CD4-positive, alpha-beta T cell treated with Interleukin-2 at 100 ng/mL for 4 hours (primary cell): ENCODE measurements at regions not wholly inside any gene's neighbourhood (a gene's known extent, or its start where the extent isn't known, plus 50 kb on each side); places are given as distances from the start of the nearest gene placed in this dataset.

Source experiments
- DNase-seq: peaks from one replicate; pipeline ENCODE4 v3.0.0-alpha.2; 2020; ENCODE audit warnings: low spot score

DNA sequence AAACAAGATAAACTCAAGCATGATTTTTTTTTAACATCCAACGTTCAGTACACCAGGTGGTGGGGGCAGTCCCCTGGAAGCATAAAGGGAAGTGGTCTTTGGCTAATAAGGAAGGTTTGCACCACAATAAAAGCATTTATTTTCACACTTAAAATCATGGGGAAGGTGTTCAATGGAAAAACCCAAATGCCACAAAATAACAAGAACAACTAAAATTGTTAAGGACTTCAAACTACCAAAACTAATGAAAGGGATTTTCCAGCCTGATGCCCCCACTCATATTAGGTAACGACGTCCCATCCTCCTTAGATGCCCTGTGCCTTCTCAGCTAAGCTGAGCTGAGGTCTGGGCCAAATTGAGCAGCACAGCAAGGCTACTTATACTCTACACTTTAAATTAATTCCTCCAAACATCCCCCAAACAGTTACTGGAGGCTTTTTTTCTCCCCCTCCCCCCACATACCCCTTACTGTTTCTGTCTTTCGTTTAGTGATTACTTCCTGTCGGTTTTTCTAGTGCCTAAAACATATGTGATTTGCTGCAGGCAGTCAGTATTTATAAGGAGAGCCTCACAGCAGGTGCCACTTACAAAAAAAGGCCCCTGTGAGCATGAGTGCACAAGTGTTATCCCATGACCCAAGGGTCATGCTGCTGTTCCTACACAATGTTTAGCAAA, 259.7 kb upstream of the ZNF608 start:
- DNase-seq: no peak

DNA sequence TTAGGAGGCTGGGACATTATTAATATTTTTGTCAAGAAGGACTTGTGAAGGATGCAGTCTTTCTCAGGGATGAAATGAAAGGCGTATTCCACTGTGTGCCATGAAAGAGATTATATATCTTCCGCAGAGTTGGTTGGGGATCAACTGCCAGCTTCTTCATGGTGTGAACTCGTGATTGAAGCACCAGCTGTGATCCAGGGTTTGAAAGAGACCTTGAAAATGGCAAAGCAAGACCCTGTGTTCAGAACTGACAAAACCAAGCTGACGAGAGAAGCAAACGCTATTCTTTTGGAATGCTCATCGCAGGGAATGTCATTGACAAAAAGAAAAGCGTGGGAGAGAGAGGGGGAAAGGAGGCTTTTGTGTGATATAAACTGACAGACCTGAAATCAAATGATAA, 263.9 kb upstream of the ZNF608 start:
- no peak for DNase-seq

DNA sequence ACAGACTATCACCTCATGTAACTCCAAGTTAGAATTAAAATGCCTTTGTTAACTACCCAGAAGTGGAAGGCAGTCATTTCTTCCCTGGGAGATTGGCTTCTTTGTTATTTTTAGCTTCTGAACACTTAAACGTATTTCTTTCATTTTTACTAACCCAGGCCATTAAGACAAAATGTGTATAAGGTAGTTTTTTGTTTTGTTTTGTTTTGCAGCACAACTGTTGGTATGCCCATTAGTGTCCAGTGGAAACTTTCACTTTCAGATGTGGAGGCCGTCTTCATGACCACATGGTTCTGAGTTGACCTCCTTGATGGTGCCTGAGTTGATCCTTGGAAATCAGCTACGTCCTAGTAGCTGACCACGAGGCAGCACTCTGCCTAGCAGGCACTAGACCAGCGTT, 264.6 kb upstream of the ZNF608 start:
- DNase-seq: no peak

DNA sequence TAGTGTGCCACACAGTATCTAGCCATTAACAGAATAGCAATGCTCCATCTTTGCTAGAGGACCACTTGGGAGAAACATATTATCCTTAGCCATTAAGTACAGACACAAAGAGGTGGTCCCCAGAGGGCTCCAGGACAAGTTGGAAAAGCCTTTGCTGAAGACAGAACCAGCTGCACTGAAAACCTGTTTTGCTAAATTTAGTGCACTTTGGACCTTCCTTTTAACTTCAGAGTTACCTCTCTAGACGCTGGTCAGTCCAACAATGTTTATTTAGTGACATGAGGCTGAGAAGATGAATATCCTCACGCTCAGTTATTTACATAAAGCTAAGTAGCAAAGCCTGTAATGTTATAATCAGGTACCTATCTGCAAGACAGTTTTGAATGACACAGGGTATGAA, 265.0 kb upstream of the ZNF608 start:
- no peak for DNase-seq

DNA sequence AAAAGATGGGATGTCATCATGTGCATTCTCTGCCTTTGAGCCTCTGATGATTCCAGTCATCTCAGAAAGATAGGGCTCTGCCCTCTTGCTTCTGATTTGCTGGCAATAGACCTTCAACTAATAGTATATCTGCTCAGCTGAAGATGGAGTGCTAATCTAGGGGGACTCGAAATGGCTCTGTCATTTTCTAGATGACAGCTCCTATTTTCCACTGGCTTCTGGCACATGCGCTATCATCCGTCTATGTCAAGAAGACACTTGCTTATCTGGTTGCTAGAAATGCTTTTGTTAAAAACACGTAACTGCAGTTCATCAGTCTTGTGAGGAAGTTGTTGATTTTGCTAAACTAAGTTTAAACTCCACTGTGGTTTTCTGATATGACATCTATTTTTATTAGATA, 265.5 kb upstream of the ZNF608 start:
- DNase-seq: no peak

DNA sequence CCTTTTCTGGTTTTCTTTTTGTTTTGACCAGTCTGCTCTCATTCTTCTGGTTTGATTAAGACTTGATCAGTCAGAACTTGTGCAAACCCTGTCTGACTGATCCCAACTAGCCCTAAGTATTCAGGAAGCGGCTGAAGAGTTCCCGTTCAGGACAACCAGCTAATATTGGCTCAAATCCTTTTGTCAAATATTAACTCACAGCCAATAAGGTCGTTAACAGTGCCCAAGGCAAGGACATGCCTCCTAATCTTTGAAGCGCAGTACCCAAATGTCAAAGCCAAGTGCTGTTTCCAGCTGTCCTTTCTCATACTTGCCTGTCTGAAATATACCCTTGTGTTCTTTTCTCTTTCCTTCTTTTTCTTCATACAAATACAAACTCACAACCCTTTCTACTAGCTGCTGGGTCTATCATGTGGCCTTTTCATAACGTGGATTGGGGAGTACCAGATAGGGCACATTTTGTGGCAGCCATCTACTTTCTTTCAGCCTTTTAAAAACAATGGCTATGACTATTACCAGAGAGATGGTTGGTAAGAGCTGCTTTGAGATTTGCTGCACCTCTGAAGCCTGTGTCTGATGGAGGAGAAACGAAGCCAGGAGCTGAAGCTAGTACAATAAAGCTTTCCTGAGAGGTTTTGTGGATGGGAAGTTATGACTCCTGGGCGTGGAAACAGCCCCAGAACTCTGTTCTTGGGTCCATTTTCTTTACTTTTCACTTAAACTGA, 266.4 kb upstream of the ZNF608 start:
- DNase-seq: no peak

DNA sequence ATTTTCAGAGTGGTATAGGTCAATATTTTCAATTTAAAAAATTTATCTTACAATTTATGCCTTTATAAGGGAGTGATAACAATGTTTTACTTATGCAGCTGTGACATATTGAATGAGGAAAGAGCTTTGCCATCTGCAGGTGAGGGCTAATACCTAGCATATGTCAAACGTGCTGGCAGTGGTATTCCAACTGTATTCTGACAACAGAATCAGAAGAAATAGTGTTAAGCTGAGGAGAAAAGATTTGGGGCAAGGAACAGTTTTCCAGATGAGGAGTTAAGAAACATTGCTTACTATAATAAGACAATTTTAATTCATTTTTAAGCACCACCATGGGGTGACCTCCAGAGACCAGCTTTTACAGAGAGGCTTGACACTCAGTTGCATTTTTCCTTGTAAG, 267.8 kb upstream of the ZNF608 start:
- DNase-seq: no peak

DNA sequence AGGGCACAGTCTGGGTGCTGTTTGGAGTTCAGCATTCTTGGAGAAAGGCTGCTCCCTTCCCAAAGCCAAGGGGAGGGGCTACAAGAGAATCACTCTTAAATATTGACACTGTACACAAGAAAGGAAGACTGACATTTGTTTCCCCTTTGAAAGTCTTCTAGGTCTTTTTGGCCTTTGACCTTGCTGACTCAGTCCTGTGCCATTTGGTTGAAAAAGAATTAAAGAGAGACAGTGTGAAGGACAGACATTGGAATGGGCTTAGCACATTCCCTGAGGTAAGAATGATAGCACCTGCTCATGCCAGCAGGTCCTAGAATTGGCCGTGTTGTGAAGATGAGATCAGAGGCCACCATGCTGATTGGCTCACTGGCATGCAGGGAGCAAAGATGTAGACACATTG, 271.4 kb upstream of the ZNF608 start:
- DNase-seq: no peak

DNA sequence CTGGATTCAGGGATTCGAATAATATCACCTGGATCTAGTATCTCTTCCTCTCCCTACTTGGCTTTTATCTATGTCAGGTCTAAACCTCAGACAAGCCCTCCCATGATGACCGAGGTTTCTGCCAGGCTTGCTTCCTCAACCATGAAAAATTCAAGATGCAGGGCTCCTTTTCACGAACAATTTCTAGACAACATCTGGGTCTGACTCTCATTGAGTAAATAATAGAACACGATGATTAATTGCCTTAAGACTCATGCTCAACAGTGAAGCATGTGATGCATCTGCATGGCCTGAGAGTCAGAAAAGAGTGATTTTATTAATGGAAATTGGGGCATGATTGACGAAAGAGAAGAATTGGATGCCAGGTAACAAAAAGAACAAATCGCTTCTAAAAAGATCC, 277.2 kb upstream of the ZNF608 start:
- no peak for DNase-seq

DNA sequence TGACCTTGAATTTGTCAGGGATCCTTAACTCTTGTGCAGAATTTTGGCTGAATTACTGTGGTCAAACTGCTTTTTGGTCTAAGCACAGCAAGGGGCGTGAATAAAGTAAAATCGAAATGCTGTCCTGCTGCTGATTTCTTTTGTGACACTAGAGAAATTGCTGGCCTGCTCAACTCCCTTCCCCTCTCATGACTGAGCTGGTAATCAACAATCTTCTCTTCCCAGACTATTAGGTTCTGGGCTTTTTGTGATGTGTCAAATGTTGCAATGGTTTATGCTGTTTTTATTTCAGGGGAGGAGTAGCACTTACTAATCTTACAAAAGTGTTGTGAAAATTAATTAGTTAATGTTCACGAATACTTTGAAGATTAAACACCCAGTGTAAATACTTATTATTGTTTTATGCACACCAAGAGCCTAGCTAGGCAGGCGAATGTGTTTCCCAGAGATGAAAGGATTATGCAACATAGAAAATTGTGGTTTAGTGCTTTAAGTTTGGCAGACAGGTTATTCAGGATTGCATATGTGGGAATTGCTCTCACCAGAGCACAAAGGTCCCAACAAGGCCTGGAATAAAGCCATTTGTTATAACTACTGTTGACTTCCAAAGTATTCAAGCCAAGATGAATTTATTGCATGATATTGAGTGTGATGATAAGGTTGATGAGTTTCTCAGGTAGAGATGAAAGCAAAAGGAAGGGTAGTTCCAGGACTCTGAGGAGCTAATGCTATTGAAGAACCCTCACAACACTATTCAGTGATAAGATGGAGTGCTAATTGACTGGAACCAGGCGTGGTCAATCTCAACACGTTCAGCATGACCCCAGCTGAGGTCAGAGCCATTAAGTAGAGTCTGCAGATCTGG, 280.7 kb upstream of the ZNF608 start:
- DNase-seq: no peak

DNA sequence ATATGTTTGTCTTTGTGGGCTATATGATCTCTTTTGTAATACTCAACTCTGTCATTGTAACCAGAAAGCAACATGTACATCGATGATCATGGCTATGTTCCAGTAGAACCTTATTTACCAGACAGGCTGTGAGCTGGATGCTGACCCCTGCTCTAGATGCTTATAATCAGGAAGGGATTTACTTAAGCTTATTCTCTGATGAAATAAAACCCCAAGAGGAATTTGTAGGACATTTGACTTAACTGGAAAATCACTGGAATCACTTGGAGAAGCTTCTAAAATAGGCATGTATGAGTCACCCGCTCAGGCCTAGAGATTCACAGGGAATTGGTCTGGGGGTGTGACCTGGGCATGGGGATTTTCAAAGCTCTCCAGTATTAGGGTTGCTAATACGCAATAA, 285.8 kb upstream of the ZNF608 start:
- no peak for DNase-seq

DNA sequence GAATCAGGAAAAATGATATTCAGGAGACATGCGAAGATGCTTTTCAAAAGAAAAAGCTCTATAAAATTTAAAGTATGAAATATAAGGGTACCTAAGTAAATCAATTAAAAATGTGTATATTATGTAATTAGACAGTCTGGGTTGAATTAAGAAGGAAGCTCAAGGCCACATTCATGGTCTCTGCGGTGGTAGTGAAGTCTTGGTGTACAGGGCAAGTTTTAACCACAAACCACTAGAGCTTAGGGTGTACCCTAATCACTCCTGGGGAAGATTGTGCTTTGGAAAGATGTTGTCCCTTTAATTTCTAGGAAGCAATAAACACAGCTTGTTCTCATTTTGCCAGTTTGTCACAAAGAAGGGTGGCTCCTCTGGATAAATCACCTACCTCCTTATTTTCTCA, 287.2 kb upstream of the ZNF608 start:
- no peak for DNase-seq

DNA sequence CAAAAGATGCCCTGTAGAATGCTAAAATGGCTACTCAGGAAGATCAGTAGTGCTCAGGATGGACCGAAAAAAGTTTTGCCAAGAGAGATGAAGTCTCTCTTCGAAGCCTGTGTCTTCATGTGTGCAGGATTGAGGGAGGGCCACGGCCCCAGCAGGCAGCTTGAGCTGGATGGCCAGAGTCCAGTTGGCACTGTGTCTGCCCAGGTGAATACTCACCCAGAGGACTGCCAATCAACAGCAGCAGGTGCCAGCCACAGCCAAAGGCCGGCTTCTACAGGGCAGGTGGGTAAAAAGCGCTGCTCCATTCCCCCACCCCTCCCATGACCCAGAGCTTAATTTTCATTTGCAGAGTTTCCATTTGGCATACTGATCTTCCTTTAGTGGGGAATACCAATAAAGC, 287.9 kb upstream of the ZNF608 start:
- DNase-seq: no peak

DNA sequence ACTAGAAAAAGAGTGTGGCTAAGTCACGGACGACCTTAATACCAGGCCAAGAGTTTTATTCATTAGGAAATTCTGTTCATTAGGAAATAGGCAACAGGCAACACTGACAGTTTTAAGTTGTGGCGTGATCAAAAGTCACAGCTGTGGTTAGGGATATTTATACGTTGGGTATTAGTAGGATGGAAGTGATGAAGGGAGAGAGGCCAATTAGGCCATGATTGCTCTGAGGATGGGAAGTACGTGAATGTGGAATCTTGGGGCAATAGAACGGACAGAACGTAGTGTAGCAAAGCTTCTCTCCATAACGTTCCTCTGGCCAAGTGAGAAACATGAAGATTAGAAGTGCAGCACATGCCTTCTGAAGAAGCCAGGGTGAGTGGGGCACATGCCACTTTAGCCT, 290.1 kb upstream of the ZNF608 start:
- DNase-seq: no peak

DNA sequence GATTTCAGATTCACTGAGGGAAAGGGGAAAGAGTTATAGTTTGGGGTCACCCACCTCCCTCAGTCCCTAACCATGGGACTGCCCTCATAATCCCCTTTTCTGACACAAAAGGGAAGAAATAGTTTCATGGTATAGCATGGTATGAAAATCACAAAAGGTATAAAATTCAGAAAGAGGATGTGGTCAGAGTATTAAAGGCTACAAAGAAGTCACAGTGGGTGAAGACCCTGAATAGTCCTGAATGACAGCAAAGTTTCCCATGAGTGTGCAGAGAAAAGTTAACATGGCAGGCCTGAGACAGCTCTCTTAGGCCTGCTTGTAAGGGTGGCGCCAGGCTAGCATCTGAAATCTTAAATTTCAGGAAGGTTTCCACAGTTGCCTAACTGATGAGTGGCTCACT, 290.6 kb upstream of the ZNF608 start:
- DNase-seq: no peak

DNA sequence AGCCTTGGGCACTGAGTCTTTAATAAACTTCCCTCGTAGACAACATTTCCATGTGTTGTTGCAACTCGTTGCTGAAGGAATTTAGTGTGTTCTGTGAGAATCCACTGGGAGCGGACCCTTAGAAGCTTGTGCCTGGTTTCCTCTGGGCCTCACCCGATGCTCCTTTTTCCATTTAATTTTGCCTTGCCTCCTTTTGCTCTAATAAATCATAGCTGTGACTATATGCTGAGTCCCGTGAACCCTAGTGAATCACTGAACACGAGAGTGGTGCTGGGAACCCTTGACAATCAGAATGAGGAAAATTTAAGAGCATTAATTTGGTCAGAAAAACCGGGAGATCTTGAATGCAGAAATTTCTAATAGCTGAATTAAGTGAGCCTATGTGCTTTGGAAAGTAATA, 291.1 kb upstream of the ZNF608 start:
- no peak for DNase-seq

DNA sequence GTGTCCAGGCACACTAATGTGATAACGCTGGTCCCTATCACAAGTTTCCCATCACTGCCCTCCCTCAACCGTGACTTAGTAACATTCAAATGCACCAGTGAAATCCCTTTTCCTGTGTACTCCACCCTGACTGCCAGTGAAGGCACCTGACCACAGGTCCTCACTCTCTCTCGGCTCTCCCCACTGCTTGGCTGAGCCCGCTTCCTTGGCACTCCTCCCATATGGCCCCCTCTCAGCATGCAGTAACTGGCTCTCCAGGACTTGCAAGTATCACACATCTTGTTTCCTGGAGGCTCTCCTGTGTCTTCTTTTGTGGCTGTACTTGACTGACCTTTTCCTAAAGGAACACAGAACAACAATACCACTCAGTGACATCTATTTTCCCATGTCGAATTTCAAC, 292.0 kb upstream of the ZNF608 start:
- no peak for DNase-seq

DNA sequence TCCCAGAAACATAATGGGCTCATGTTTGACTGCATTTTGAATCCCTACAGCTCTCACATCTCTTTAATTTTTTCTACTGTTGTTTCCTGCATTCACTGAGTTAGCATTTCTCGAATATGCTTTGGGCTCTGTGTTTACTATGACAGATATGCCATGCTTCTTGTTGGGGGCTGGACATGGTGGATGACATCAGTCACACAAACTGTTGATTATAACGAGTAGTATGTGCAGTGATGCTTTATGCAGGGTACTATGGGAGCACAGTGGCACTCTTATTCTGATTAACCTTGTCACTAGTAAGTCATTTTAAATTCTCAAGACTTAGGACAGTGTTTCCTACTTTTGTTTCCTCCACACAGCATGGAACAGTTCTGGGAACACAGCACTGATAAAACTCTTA, 295.4 kb upstream of the ZNF608 start:
- no peak for DNase-seq

DNA sequence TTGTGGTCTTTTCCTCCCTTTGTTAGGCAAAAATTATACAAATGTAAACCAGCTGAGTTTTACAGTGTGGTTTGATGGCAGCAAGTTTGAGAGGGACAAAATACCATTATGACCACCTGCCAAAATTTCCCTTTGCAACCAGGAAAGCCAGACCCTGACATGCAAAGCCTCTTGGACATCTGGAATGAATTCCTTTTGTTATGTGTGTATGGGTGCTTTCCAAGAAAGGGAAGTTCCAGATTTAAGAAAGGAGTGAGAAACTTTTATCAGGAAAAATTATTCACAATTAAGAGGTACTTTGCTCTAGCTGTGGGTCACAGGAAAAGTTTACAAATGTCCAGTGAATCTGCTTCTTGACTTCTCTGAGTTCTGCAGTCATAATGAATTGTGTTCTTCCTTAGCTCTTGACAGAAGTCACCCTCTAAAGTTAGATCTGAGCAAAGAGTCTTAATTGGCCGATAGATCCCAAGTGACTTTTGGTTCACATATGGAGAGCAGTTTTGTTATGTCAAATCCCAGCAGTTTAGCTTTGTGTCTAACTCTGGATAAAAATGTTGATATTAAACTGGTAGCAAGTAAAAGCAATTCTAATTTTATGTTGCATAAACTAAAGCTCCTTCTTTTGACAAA, 295.9 kb upstream of the ZNF608 start:
- no peak for DNase-seq

DNA sequence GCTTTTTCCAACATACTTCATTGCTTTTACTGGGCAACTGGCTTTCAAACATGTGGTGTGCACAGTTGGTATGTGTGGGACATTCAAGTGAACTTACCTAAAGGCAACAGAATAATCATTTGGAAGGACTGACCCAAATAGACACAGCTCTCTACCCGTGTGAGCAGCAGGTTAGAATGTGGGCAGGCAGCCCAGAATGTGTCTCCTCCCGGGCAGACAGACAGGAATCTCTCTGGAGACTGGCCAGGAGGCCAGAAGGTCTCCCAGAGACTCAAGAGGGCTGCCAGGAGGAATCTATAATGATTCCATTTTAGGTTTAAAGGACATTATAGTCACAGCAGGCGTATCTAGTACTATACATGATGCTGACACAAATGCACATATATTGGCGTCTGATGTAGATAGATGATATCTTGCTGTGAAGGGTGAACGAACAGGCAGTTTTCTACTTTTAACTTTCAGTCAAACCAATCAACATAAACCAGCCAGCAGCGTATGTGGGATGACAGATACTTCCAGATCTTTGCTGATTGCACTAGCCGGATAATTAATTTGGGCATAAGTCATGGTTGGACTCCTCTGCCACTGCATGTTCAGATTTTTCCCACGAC, 297.4 kb upstream of the ZNF608 start:
- no peak for DNase-seq

DNA sequence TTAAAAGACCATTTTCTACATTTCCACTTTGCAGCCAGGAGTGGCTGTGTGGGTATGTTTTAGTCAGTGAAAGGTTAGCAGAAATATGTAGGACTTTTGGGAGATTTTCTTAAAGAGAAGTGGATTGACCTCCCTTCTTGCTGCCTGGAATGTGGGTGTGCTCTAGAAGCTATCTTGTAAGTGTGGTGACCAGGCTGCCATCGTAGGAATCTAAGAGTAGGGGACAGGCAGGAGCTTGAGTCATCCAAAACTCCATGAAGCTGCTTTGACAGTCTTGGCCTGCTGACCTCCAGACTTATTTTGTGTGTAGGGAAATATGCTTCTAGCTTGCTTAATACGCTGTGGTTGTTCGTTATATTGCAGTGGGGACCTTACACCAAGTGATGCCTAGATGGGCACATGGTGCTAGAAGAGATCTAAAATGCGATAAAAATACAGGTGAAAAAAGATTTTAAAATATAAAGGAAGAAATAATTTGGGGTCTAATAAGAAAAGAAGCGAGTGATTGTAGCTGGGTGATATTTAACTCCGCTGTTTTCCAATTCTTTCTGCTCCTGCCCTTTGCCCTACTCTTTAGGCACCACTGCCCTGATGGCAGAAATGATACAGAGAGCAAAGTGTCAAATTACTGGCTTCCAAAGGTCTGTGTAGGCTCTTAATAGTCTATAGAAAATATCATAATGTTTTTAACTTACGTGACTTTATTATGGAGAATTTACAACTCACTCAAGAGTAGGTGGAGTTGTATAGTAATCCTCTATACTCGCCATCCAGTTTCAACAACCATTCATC, 298.2 kb upstream of the ZNF608 start:
- no peak for DNase-seq
